Fibroblast of lung (primary cell): ENCODE measurements at regions not wholly inside any gene's neighbourhood (a gene's known extent, or its start where the extent isn't known, plus 50 kb on each side); places are given as distances from the start of the nearest gene placed in this dataset.

Experiments used
- EZH2 ChIP-seq: IDR thresholded peaks from 2 replicates; pipeline ENCODE4 v1.5.1; 2012; ENCODE audit warnings: low read length, control low read depth, mild to moderate bottlenecking; ENCODE audit errors: missing control alignments
- TF ChIP-seq, protein P1 (sequence below), 2 donors: IDR thresholded peaks in 1 of 2; conservative IDR thresholded peaks in 1 of 2; 1 replicate in 1 of 2; 2 replicates in 1 of 2; pipeline ENCODE4 v1.5.1; 2011 to 2012; ENCODE audit warnings: low read length in 2 of 2, control low read depth in 1 of 2, inconsistent platforms in 1 of 2, low read depth in 1 of 2, mild to moderate bottlenecking in 1 of 2

GRCh38 chr12:45646851-45647581 is 82.5 kb upstream of the ARID2 start:
- TF ChIP-seq, protein P1, sequence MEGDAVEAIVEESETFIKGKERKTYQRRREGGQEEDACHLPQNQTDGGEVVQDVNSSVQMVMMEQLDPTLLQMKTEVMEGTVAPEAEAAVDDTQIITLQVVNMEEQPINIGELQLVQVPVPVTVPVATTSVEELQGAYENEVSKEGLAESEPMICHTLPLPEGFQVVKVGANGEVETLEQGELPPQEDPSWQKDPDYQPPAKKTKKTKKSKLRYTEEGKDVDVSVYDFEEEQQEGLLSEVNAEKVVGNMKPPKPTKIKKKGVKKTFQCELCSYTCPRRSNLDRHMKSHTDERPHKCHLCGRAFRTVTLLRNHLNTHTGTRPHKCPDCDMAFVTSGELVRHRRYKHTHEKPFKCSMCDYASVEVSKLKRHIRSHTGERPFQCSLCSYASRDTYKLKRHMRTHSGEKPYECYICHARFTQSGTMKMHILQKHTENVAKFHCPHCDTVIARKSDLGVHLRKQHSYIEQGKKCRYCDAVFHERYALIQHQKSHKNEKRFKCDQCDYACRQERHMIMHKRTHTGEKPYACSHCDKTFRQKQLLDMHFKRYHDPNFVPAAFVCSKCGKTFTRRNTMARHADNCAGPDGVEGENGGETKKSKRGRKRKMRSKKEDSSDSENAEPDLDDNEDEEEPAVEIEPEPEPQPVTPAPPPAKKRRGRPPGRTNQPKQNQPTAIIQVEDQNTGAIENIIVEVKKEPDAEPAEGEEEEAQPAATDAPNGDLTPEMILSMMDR (conservative IDR thresholded peaks at IDR 0.05 in 1 of 2, IDR thresholded peaks at IDR 0.05 in 1 of 2; ENCODE audit: low read depth in 1 of 2, low read length in 2 of 2) = no peak
- no peak for TF ChIP-seq EZH2
